ENCODE measurements at regions not wholly inside any gene's neighbourhood (a gene's known extent, or its start where the extent isn't known, plus 50 kb on each side); places are given as distances from the start of the nearest gene placed in this dataset.

DNA sequence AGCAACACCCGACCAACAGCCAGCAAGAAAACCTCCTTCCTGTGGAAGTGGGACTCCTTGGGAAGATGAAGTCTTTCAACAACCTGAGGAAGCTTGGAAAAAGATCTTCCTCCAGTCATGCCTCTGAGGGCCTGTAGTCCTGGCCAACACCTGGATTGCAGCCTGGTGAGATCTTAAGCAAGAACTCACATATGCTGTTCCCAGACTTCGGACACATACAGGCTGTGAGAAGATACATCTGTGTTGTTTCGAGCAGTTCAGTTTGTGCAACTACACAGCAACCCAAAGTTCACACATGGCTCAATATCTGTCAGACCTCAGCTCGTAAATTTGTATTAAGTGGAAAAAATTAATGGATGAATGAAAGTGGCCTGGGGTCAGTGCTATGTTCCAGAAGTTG lies 65.1 kb upstream of the UBAC2 start:
- H3K9me3 Mint-ChIP-seq = peaks cover 5% of the 10 kb centered on the region
- no peak overlapping the region for H3K4me3 Mint-ChIP-seq
- H3K4me1 Mint-ChIP-seq = peaks cover 15% of the 10 kb centered on the region

DNA sequence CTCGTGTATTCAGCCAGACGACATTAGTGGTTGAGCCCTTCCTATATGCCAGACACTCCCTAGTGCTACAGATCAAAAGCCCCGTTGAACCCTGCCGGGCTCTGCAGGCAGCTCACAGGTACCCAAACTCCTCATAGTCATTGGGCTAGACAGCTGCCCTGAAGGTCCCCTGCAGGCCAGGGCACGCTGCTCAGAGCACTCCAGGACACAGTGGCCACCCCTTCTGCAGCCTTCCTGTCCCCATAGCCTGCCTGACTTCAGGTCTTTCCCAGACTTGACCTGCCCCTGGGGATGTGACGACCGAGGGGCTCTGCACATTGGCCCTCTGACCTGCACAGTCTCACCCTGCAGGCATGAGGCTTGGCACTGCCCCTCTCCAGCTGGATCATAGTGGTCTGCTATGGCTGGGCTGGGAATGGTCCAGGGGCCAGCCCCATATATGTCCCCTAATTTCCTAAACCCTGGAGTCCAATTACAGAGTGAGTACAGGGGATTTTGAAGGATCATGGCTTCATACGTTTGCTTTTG lies 64.2 kb upstream of the UBAC2 start:
- Mint-ChIP-seq H3K4me3 (no peak overlapping the region), H3K27me3 (ENCODE audit: low read depth) (no peaks in the 10 kb centered on the region), H3K4me1 (peaks cover 15% of the 10 kb centered on the region), H3K36me3 (ENCODE audit: low read depth) (peaks cover under 1% of the 10 kb centered on the region), H3K9me3 (peaks cover 9% of the 10 kb centered on the region), H3K27ac (no peak overlapping the region)
- TF ChIP-seq, protein P1, sequence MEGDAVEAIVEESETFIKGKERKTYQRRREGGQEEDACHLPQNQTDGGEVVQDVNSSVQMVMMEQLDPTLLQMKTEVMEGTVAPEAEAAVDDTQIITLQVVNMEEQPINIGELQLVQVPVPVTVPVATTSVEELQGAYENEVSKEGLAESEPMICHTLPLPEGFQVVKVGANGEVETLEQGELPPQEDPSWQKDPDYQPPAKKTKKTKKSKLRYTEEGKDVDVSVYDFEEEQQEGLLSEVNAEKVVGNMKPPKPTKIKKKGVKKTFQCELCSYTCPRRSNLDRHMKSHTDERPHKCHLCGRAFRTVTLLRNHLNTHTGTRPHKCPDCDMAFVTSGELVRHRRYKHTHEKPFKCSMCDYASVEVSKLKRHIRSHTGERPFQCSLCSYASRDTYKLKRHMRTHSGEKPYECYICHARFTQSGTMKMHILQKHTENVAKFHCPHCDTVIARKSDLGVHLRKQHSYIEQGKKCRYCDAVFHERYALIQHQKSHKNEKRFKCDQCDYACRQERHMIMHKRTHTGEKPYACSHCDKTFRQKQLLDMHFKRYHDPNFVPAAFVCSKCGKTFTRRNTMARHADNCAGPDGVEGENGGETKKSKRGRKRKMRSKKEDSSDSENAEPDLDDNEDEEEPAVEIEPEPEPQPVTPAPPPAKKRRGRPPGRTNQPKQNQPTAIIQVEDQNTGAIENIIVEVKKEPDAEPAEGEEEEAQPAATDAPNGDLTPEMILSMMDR (IDR thresholded peaks at IDR 0.05; ENCODE audit: unreplicated experiment in 3 of 3) = no peak

More for the DNA sequence above, 65.1 kb upstream of the UBAC2 start:
- Mint-ChIP-seq H3K27ac (no peak overlapping the region), H3K36me3 (ENCODE audit: low read depth) (no peaks in the 10 kb centered on the region), H3K27me3 (ENCODE audit: low read depth) (no peaks in the 10 kb centered on the region)
- TF ChIP-seq, protein P1 (IDR thresholded peaks at IDR 0.05; ENCODE audit: unreplicated experiment in 3 of 3) = no peak

DNA sequence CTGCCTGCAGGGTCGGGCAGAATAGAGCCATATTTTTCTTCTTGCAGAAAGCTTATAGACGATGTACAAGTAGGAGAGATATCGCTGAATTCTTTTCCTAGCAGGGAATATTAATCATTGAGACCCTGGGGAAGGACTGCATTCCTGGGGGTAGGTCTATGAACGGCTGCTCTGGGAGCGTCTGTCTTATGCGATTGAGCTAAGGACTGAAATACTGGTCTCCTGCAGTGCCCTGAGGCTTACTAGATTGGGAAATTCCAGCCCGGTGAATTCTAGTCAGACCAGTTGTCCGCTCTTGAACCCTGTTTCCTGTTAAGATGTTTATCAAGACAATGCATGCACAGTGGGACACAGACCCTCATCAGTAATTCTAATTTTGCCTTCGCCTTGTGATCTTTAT lies 59.8 kb upstream of the UBAC2 start:
- H3K9me3 Mint-ChIP-seq = peaks cover 10% of the 10 kb centered on the region
- TF ChIP-seq, protein P1 (IDR thresholded peaks at IDR 0.05; ENCODE audit: unreplicated experiment in 3 of 3) = no peak
- peaks cover 5% of the 10 kb centered on the region for H3K27me3 Mint-ChIP-seq (ENCODE audit: low read depth)
- H3K27ac Mint-ChIP-seq = no peak overlapping the region
- peaks cover 3% of the 10 kb centered on the region for H3K36me3 Mint-ChIP-seq (ENCODE audit: low read depth)
- H3K4me1 Mint-ChIP-seq = no peaks in the 10 kb centered on the region
- H3K4me3 Mint-ChIP-seq = no peak overlapping the region

DNA sequence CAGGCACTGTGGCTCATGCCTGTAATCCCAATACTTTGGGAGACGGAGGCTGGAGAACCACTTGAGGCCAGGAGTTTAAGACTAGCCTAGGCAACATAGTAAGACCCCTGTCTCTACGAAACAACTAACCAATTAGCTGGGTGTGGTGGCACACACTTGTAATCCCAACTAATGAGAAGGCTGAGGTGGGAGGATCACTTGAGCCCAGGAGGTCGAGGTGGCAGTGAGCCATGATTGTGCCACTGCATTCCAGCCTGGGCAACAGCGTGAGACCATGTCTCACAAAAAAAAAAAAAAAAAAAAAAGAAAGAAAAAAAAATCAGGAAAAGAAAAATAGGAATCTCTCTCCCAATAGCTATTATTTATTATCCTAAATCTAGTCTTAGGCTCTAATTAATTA lies 56.8 kb upstream of the UBAC2 start:
- peaks cover 5% of the 10 kb centered on the region for H3K27me3 Mint-ChIP-seq (ENCODE audit: low read depth)
- peaks cover 10% of the 10 kb centered on the region for H3K9me3 Mint-ChIP-seq
- no peak overlapping the region for H3K27ac Mint-ChIP-seq
- no peak overlapping the region for H3K4me3 Mint-ChIP-seq
- peaks cover 3% of the 10 kb centered on the region for H3K36me3 Mint-ChIP-seq (ENCODE audit: low read depth)
- no peaks in the 10 kb centered on the region for H3K4me1 Mint-ChIP-seq
- TF ChIP-seq, protein P1 (IDR thresholded peaks at IDR 0.05; ENCODE audit: unreplicated experiment in 3 of 3) = no peak

DNA sequence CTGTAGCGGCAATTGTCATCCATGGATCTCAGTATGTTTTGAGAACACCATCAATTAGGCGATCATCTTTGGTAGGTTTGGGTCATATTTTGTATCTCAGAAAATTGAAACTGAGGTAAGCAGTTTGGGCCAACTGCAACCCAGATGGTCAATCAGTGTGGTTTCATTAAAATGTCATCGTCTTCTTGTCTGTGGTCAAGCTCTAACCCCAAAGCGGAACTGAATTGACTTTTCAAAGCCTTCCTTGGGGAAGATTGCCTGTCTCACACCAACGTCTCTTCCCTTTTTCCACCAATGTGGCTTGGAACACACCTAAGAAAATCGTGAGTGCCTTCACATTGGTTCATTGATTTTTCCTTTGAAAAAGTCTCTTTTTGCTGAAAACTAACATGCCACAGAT lies 56.3 kb upstream of the UBAC2 start:
- Mint-ChIP-seq H3K9me3 (peaks cover 10% of the 10 kb centered on the region), H3K4me1 (no peaks in the 10 kb centered on the region), H3K27ac (no peak overlapping the region), H3K36me3 (ENCODE audit: low read depth) (peaks cover 3% of the 10 kb centered on the region), H3K27me3 (ENCODE audit: low read depth) (peaks cover 5% of the 10 kb centered on the region), H3K4me3 (no peak overlapping the region)
- TF ChIP-seq, protein P1 (IDR thresholded peaks at IDR 0.05; ENCODE audit: unreplicated experiment in 3 of 3) = no peak

DNA sequence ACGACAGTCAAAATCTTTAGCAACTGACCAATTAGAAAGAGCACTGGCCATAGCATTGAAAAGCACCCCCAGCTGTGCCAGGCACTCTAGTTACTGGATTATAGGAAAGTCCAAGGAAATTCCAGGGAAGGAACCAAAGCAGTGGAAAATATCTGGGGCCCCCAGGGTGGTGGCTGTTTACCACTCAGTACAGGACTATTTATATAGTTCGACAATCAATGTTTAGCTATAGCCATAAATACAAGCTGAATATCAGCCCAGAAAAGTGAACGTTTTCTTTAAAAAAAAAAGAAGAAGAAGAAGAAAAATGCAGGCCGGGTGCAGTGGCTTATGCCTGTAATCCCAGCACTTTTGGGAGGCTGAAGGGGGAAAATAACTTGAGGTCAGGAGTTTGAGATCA lies 55.2 kb upstream of the UBAC2 start:
- peaks cover 5% of the 10 kb centered on the region for H3K27me3 Mint-ChIP-seq (ENCODE audit: low read depth)
- H3K27ac Mint-ChIP-seq = no peak overlapping the region
- H3K4me3 Mint-ChIP-seq = no peak overlapping the region
- TF ChIP-seq, protein P1 (IDR thresholded peaks at IDR 0.05; ENCODE audit: unreplicated experiment in 3 of 3) = no peak
- peaks cover 3% of the 10 kb centered on the region for H3K36me3 Mint-ChIP-seq (ENCODE audit: low read depth)
- H3K4me1 Mint-ChIP-seq = no peaks in the 10 kb centered on the region
- peaks cover 5% of the 10 kb centered on the region for H3K9me3 Mint-ChIP-seq
